ENCODE measurements at regions not wholly inside any gene's neighbourhood (a gene's known extent, or its start where the extent isn't known, plus 50 kb on each side); places are given as distances from the start of the nearest gene placed in this dataset.

DNA sequence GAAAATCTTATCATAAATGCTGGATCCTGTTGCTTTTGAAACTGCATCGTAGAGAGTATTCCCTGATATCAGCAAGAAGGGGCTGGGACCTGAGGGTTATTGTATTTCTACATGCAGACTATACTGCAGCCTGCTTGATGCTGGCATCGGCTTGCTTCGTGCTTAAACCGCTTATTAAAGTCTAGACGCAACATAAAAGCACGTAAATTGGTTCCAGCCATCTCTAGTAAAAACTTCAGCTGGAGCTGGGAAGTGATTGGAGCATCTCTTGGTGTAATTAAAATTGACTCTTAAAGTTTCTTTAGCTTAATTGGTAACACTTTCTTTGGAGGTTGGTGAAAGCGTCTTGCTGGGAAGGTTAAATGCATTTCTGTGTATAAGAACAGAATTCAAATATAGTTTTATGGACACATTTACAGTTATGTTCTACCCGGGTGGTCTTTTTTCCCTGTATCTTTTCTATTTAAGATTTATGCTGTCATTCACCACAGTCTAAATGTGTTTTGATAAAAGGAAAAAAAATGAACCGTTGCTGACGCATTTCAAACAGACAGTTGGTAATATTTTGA is 139.0 kb upstream of the JAG1 start:
- no peak for TF ChIP-seq GATA1 (IDR thresholded peaks at IDR 0.05; ENCODE audit: low read depth, low read length)
- no peak for TF ChIP-seq POLR2A (IDR thresholded peaks at IDR 0.05; ENCODE audit: low read length)
